ENCODE measurements at regions not wholly inside any gene's neighbourhood (a gene's known extent, or its start where the extent isn't known, plus 50 kb on each side); places are given as distances from the start of the nearest gene placed in this dataset.

DNA sequence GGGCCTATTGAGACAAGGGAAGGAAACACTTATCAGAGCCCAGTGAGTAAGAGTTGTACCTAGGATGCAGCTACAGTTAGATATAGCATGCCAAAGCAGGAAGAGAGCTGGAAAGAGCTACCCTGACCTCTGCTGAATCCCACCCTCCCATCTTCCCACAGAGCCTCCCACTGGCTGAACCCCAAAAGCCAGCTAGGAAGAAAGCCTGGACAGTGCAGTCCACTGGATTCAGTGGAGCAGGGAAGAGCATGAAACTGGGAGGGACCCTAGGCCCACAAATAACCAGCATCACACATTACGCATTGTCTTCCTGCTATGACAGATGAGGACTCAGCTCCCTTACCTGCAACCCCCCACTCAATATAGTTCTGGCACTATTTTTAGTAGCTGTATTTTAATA is 81.5 kb upstream of the AKAP13 start:
- TF ChIP-seq CTCF (IDR thresholded peaks at IDR 0.05; ENCODE audit: insufficient read depth, low read length, poor library complexity, severe bottlenecking) (no peak), EZH2phosphoT487 (conservative IDR thresholded peaks at IDR 0.05; ENCODE audit: low read length) (no peak)

Measured in SU-DHL-6 (cell line).